ENCODE measurements at regions not wholly inside any gene's neighbourhood (a gene's known extent, or its start where the extent isn't known, plus 50 kb on each side); places are given as distances from the start of the nearest gene placed in this dataset.
A peak's percentile ranks its signal among the peaks of the same experiment; 100 is the strongest.
"Not testable (repeated sequence)": the region's sequence is repeated elsewhere in the genome, so short reads cannot be mapped to it uniquely, and the experiment has no call there.

GRCh38 chrX:110964786-110965185 lies 131.2 kb upstream of the PAK3 start:
- DNase-seq (ENCODE audit: low read depth), result no peak

GRCh38 chrX:110962451-110962850 lies 133.5 kb upstream of the PAK3 start:
- DNase-seq (ENCODE audit: low read depth), result no peak

GRCh38 chrX:110955706-110956105 lies 140.3 kb upstream of the PAK3 start:
- no peak for DNase-seq (ENCODE audit: low read depth)

- DNase-seq (ENCODE audit: low read depth), result no peak
Measured at GRCh38 chrX:110954428-110955100, 141.4 kb upstream of the PAK3 start.

- DNase-seq (ENCODE audit: low read depth), result no peak
Measured at GRCh38 chrX:110951472-110952269, 144.3 kb upstream of the PAK3 start.

- DNase-seq (ENCODE audit: low read depth), result no peak
Measured at GRCh38 chrX:110944751-110945675, 149.4 kb upstream of the CHRDL1 start.

- no peak for DNase-seq (ENCODE audit: low read depth)
Measured at GRCh38 chrX:110944311-110944750, 148.7 kb upstream of the CHRDL1 start.

GRCh38 chrX:110941906-110942305 lies 146.3 kb upstream of the CHRDL1 start:
- DNase-seq (ENCODE audit: low read depth), result no peak

GRCh38 chrX:110938977-110939732 lies 143.5 kb upstream of the CHRDL1 start:
- DNase-seq (ENCODE audit: low read depth), result no peak

GRCh38 chrX:110924871-110925270 lies 129.3 kb upstream of the CHRDL1 start:
- DNase-seq (ENCODE audit: low read depth), result no peak

GRCh38 chrX:110920991-110921390 lies 125.4 kb upstream of the CHRDL1 start:
- DNase-seq (ENCODE audit: low read depth), result no peak

- no peak for DNase-seq (ENCODE audit: low read depth)
Measured at GRCh38 chrX:110915570-110915969, 120.0 kb upstream of the CHRDL1 start.

GRCh38 chrX:110915111-110915510 lies 119.5 kb upstream of the CHRDL1 start:
- peak; percentile 84 for DNase-seq (ENCODE audit: low read depth)

GRCh38 chrX:110914281-110914680 lies 118.7 kb upstream of the CHRDL1 start:
- no peak for DNase-seq (ENCODE audit: low read depth)

GRCh38 chrX:110904747-110905146 lies 109.1 kb upstream of the CHRDL1 start:
- not testable (repeated sequence) for DNase-seq (ENCODE audit: low read depth)

GRCh38 chrX:110881971-110882370 lies 86.4 kb upstream of the CHRDL1 start:
- DNase-seq (ENCODE audit: low read depth), result no peak

GRCh38 chrX:110877326-110877725 lies 81.7 kb upstream of the CHRDL1 start:
- DNase-seq (ENCODE audit: low read depth), result no peak

- DNase-seq (ENCODE audit: low read depth), result no peak
Measured at GRCh38 chrX:110871839-110872238, 76.2 kb upstream of the CHRDL1 start.

- no peak for DNase-seq (ENCODE audit: low read depth)
Measured at GRCh38 chrX:110866421-110866820, 70.8 kb upstream of the CHRDL1 start.

- DNase-seq (ENCODE audit: low read depth), result no peak
Measured at GRCh38 chrX:110863883-110864282, 68.3 kb upstream of the CHRDL1 start.

- DNase-seq (ENCODE audit: low read depth), result no peak
Measured at GRCh38 chrX:110858565-110858964, 62.9 kb upstream of the CHRDL1 start.

- DNase-seq (ENCODE audit: low read depth), result no peak
Measured at GRCh38 chrX:110853610-110854009, 58.0 kb upstream of the CHRDL1 start.
